Stomach (tissue), 8 donors: ENCODE measurements at regions not wholly inside any gene's neighbourhood (a gene's known extent, or its start where the extent isn't known, plus 50 kb on each side); places are given as distances from the start of the nearest gene placed in this dataset.

Experiments used
- DNase-seq, 2 donors: peaks; one replicate each; pipeline versions ENCODE4 v3.0.0 to v3.0.0-alpha.2; 2013 to 2019
- H3K27ac ChIP-seq, 5 donors: fragments of 200-600 bp in 4 of 5; sonication (generic) in 4 of 5; one replicate each; pipeline ENCODE4 v1.5.1; 2013 to 2019; ENCODE audit warnings: mild to moderate bottlenecking in 1 of 5, moderate library complexity in 1 of 5
- H3K27me3 ChIP-seq, 3 donors: fragments of 200-600 bp; sonication (generic); one replicate each; pipeline ENCODE4 v1.5.1; 2017 to 2019; ENCODE audit warnings: mixed run types in 1 of 3
- H3K36me3 ChIP-seq, 4 donors: fragments of 200-600 bp; sonication (generic); 1 replicate in 3 of 4; 2 replicates in 1 of 4; pipeline ENCODE4 v1.5.1; 2016 to 2019
- H3K4me1 ChIP-seq, 4 donors: fragments of 200-600 bp; sonication (generic); one replicate each; pipeline ENCODE4 v1.5.1; 2016 to 2019
- H3K4me3 ChIP-seq, 4 donors: fragments of 200-600 bp; sonication (generic) in 3 of 4; one replicate each; pipeline ENCODE4 v1.5.1; 2016 to 2019; ENCODE audit warnings: mild to moderate bottlenecking in 1 of 4
- H3K9me3 ChIP-seq, 4 donors: fragments of 200-600 bp; sonication (generic); one replicate each; pipeline ENCODE4 v1.5.1; 2016 to 2019
- CTCF ChIP-seq, 7 experiments: fragments of 450-650 bp in 4 of 7; fragments of 200-600 bp in 3 of 7; sonication (generic) in 3 of 7; IDR thresholded peaks; one replicate each; pipeline ENCODE4 v1.5.1; 2016 to 2019; ENCODE audit warnings: antibody characterized with exemption in 7 of 7, control low read depth in 2 of 7, mild to moderate bottlenecking in 1 of 7
- EP300 ChIP-seq: sonication (generic); formaldehyde crosslinking; IDR thresholded peaks from one replicate; pipeline ENCODE4 v1.6.1; 2017; ENCODE audit warnings: antibody characterized with exemption
- POLR2A ChIP-seq, 4 donors: fragments of 450-650 bp; IDR thresholded peaks; one replicate each; pipeline ENCODE4 v1.6.1; 2016; ENCODE audit warnings: antibody characterized with exemption in 4 of 4, control low read depth in 2 of 4, mild to moderate bottlenecking in 1 of 4, moderate library complexity in 1 of 4
- POLR2AphosphoS5 ChIP-seq, 3 donors: sonication (generic); formaldehyde crosslinking; IDR thresholded peaks; one replicate each; pipeline ENCODE4 v1.6.1; 2016; ENCODE audit warnings: antibody characterized with exemption in 3 of 3
- WGBS, 5 donors: extraction: QIAGEN DNeasy Blood & Tissue Kit in 3 of 5; methylation state at CpG; one replicate each; pipeline versions ENCODE4 v1.1.5 to v1.1.7; 2013 to 2018; 5-methylcytosine and 5-hydroxymethylcytosine counted together
- intact Hi-C: fragments of 100-400 bp; cut with DNase I; formaldehyde crosslinking; loops from one replicate; pipeline ENCODE4 v1.15.1; 2023; ENCODE audit warnings: low total_unique reads
- donor health status: healthy with polysubstance abuse.
- donor health status: Bipolar disorder and iron deficiency.
- donor health status: healthy.

GRCh38 chrX:150062292-150063137 is 124.2 kb upstream of the EOLA2 start:
- Histone ChIP-seq H3K36me3 (no peaks in the 10 kb centered on the region), H3K4me3 (no peak overlapping the region), H3K27ac (no peak overlapping the region), H3K4me1 (peaks cover 0 to 7% (median 0%) of the 10 kb centered on the region in 4 donors), H3K27me3 (no peaks in the 10 kb centered on the region), H3K9me3 (no peaks in the 10 kb centered on the region)
- 40 to 59% (median 51%) methylated on average over 8 of the region's 8 CpGs for WGBS, 5 donors
- intact Hi-C loops = no loop called here
- TF ChIP-seq EP300 (no peak), CTCF (IDR thresholded peaks at IDR 0.05) (no peak), POLR2AphosphoS5 (IDR thresholded peaks at IDR 0.05) (peak; percentile 13 to 50 (median 35)), POLR2A (IDR thresholded peaks at IDR 0.05) (no peak)
- peak in 1 of 2 donors; percentile 31 for DNase-seq

DNA sequence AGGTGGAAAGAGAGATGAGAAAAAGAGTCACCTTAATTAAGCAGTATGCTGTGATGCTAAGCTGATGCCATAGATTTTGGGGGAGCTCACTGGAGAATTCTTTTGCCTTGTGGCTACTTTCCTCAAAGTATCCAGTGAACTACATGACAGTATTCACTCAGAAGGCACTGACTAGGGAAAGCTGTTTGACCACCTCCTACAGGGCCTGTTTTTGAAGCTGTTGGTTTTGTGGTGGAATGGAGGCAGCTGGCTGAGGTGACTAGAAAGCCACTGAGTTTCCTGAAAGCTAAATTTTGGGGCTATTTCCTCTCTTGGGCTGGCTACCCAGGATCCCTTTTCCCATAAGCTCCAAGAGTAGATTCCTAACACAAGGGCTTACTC is 124.8 kb upstream of the EOLA2 start:
- TF ChIP-seq CTCF (IDR thresholded peaks at IDR 0.05) = no peak
- no peak for TF ChIP-seq EP300
- TF ChIP-seq POLR2AphosphoS5 (IDR thresholded peaks at IDR 0.05) = no peak
- H3K36me3 ChIP-seq = no peaks in the 10 kb centered on the region

GRCh38 chrX:150063674-150064073 is 125.4 kb upstream of the EOLA2 start:
- no peaks in the 10 kb centered on the region for H3K36me3 ChIP-seq
- DNase-seq = no peak
- TF ChIP-seq CTCF (IDR thresholded peaks at IDR 0.05) (no peak), POLR2AphosphoS5 (IDR thresholded peaks at IDR 0.05) (no peak), EP300 (no peak)
- H3K27ac ChIP-seq = no peak overlapping the region
- WGBS, 5 donors = 69 to 83% (median 79%) methylated on average over 3 to 5 of the region's 5 CpGs
- H3K27me3 ChIP-seq = no peaks in the 10 kb centered on the region
- intact Hi-C loops = no loop called here
- H3K4me3 ChIP-seq = no peak overlapping the region
- peaks cover 0 to 7% (median 0%) of the 10 kb centered on the region in 4 donors for H3K4me1 ChIP-seq
- no peaks in the 10 kb centered on the region for H3K9me3 ChIP-seq

More for the DNA sequence above, 124.8 kb upstream of the EOLA2 start:
- intact Hi-C loops = no loop called here
- DNase-seq = no peak
- H3K27me3 ChIP-seq = no peaks in the 10 kb centered on the region
- H3K9me3 ChIP-seq = no peaks in the 10 kb centered on the region
- no peak overlapping the region for H3K4me3 ChIP-seq
- peaks cover 0 to 7% (median 0%) of the 10 kb centered on the region in 4 donors for H3K4me1 ChIP-seq
- no peak overlapping the region for H3K27ac ChIP-seq

DNA sequence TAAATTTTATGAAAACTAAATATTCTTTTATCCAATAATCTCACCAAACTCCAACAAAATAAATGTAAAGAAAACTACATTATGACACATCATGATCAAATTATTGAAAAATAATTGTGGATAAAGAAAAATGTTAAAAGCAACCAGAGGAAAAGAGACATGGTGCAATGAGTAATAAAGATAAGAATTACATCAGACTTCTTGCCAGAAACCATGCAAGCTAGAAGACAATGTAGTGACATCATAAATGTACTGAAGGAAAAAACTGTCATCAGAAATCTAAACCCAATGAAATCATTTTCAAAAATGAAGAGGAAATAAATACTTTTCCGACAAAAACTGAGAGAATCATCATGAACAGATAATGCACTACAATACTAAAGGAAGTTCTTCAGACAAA is 135.9 kb upstream of the EOLA2 start:
- Histone ChIP-seq H3K27me3 (no peaks in the 10 kb centered on the region), H3K36me3 (no peaks in the 10 kb centered on the region), H3K4me1 (no peaks in the 10 kb centered on the region), H3K27ac (no peak overlapping the region), H3K4me3 (no peak overlapping the region), H3K9me3 (no peaks in the 10 kb centered on the region)
- no peak for DNase-seq
- TF ChIP-seq POLR2AphosphoS5 (IDR thresholded peaks at IDR 0.05) (no peak), EP300 (no peak), POLR2A (IDR thresholded peaks at IDR 0.05) (no peak), CTCF (IDR thresholded peaks at IDR 0.05) (no peak)
- WGBS, 5 donors = 83 to 96% (median 88%) methylated on average over 1 of the region's 1 CpG
- intact Hi-C loops = no loop called here
